HG03439 (cell line): ENCODE measurements at regions not wholly inside any gene's neighbourhood (a gene's known extent, or its start where the extent isn't known, plus 50 kb on each side); places are given as distances from the start of the nearest gene placed in this dataset.

ENCODE experiments used
- ATAC-seq: cut with Tn5 transposase; IDR thresholded peaks from one replicate; pipeline ENCODE4 v1.9.1; 2021; ENCODE audit warnings: mild to moderate bottlenecking, moderate library complexity; ENCODE audit not compliant: unreplicated experiment

- no peak for ATAC-seq
Observed at GRCh38 chr16:86285938-86286921, 224.1 kb upstream of the FOXF1 start.

GRCh38 chr16:86286991-86287663 lies 223.2 kb upstream of the FOXF1 start:
- no peak for ATAC-seq

GRCh38 chr16:86287664-86288201 lies 222.6 kb upstream of the FOXF1 start:
- no peak for ATAC-seq

- ATAC-seq = no peak
Observed at GRCh38 chr16:86288716-86289294, 221.5 kb upstream of the FOXF1 start.

GRCh38 chr16:86289304-86289703 lies 221.0 kb upstream of the FOXF1 start:
- ATAC-seq = no peak

- no peak for ATAC-seq
Observed at GRCh38 chr16:86289907-86290306, 220.4 kb upstream of the FOXF1 start.

- ATAC-seq = no peak
Observed at GRCh38 chr16:86291491-86291890, 218.8 kb upstream of the FOXF1 start.

GRCh38 chr16:86292171-86292775 lies 218.1 kb upstream of the FOXF1 start:
- no peak for ATAC-seq

GRCh38 chr16:86292942-86293341 lies 217.4 kb upstream of the FOXF1 start:
- no peak for ATAC-seq

GRCh38 chr16:86293906-86294305 lies 216.4 kb upstream of the FOXF1 start:
- no peak for ATAC-seq

GRCh38 chr16:86294535-86295196 lies 215.7 kb upstream of the FOXF1 start:
- ATAC-seq = no peak

GRCh38 chr16:86296256-86296655 lies 214.1 kb upstream of the FOXF1 start:
- no peak for ATAC-seq

GRCh38 chr16:86297391-86297790 lies 212.9 kb upstream of the FOXF1 start:
- ATAC-seq = no peak

- no peak for ATAC-seq
Observed at GRCh38 chr16:86297866-86298757, 212.2 kb upstream of the FOXF1 start.

- no peak for ATAC-seq
Observed at GRCh38 chr16:86298758-86299134, 211.6 kb upstream of the FOXF1 start.

GRCh38 chr16:86299882-86300610 lies 210.3 kb upstream of the FOXF1 start:
- ATAC-seq = no peak

- no peak for ATAC-seq
Observed at GRCh38 chr16:86300746-86301481, 209.4 kb upstream of the FOXF1 start.

GRCh38 chr16:86302421-86303109 lies 207.8 kb upstream of the FOXF1 start:
- ATAC-seq = no peak
